ENCODE measurements at regions not wholly inside any gene's neighbourhood (a gene's known extent, or its start where the extent isn't known, plus 50 kb on each side); places are given as distances from the start of the nearest gene placed in this dataset.

- TF ChIP-seq CTCF (IDR thresholded peaks at IDR 0.05; ENCODE audit: insufficient read depth, low read depth, low read length) = no peak
- TF ChIP-seq EZH2 (IDR thresholded peaks at IDR 0.05; ENCODE audit: insufficient read depth, low read length) = no peak
Measured at GRCh38 chr13:22187329-22187728, 516.5 kb downstream of the FGF9 start.
